IMR-90 (cell line): ENCODE measurements at regions not wholly inside any gene's neighbourhood (a gene's known extent, or its start where the extent isn't known, plus 50 kb on each side); places are given as distances from the start of the nearest gene placed in this dataset.

Source experiments
- ATAC-seq: fragments of 200-7000 bp; cut with Tn5 transposase; 2 replicates; pipeline ENCODE4 v1.9.1; 2020; ENCODE audit warnings: low read depth, mild to moderate bottlenecking, moderate library complexity
- BruUV-seq: library from RNA; stranded (reverse); fragments of 400-500 nt; replicated peaks from 2 replicates; lab custom pipeline; 2021; lab: Mats Ljungman, UMichigan
- CTCF ChIA-PET: fragments of 300-600 bp; formaldehyde crosslinking; extraction: SDS; loops from one replicate; lab custom pipeline; 2021; ENCODE audit warnings: antibody characterized with exemption; lab: Yijun Ruan, JAX
- POLR2A ChIA-PET: fragments of 300-600 bp; sonication (Branson Sonifier 250); formaldehyde crosslinking; loops from one replicate; lab custom pipeline; 2022; ENCODE audit warnings: antibody characterized with exemption; ENCODE audit not compliant: unreplicated experiment; lab: Charles Lee
- DNase-seq: peaks from one replicate; pipeline ENCODE4 v3.0.0; 2013
- H2AFZ ChIP-seq: replicated peaks from 2 replicates; pipeline ENCODE3; 2013; ENCODE audit warnings: low read length, mild to moderate bottlenecking; ENCODE audit not compliant: poor library complexity
- H2AK5ac ChIP-seq: 2 replicates; pipeline ENCODE4 v1.6.1; 2013; ENCODE audit warnings: low read depth, low read length, inconsistent platforms
- H2AK9ac ChIP-seq: replicated peaks from 2 replicates; pipeline ENCODE3; 2013; ENCODE audit warnings: mild to moderate bottlenecking, low read depth, low read length, moderate library complexity; ENCODE audit not compliant: poor library complexity
- H2BK120ac ChIP-seq: 2 replicates; pipeline ENCODE4 v1.6.1; 2013; ENCODE audit warnings: low read depth, low read length, inconsistent platforms
- H2BK15ac ChIP-seq: 3 replicates; pipeline ENCODE4 v1.6.1; 2013; ENCODE audit warnings: low read depth, low read length, inconsistent platforms
- H2BK20ac ChIP-seq: 2 replicates; pipeline ENCODE4 v1.6.1; 2013; ENCODE audit warnings: low read depth, mild to moderate bottlenecking, inconsistent platforms, low read length, moderate library complexity
- H2BK5ac ChIP-seq: 2 replicates; pipeline ENCODE4 v1.6.1; 2013; ENCODE audit warnings: mild to moderate bottlenecking, low read depth, low read length, inconsistent platforms; ENCODE audit not compliant: poor library complexity, severe bottlenecking
- H3K14ac ChIP-seq: replicated peaks from 2 replicates; pipeline ENCODE4 v1.6.1; 2013; ENCODE audit warnings: low read depth, low read length, inconsistent platforms
- H3K18ac ChIP-seq: 2 replicates; pipeline ENCODE4 v1.6.1; 2013; ENCODE audit warnings: low read depth, low read length, control low read depth
- H3K23ac ChIP-seq: 2 replicates; pipeline ENCODE4 v1.6.1; 2013; ENCODE audit warnings: low read depth, low read length, inconsistent platforms
- H3K27ac ChIP-seq: 2 replicates; pipeline ENCODE4 v1.5.1; 2013; ENCODE audit warnings: mild to moderate bottlenecking, control low read depth, low read length; ENCODE audit not compliant: insufficient read depth
- H3K27me3 ChIP-seq: 2 replicates; pipeline ENCODE4 v1.6.1; 2013; ENCODE audit warnings: low read length; ENCODE audit not compliant: control insufficient read depth, insufficient read depth
- H3K36me3 ChIP-seq: 2 replicates; pipeline ENCODE4 v1.6.1; 2013; ENCODE audit warnings: low read length, mixed read lengths; ENCODE audit not compliant: control insufficient read depth, insufficient read depth
- H3K4ac ChIP-seq: 2 replicates; pipeline ENCODE4 v1.6.1; 2013; ENCODE audit warnings: low read depth, low read length, inconsistent platforms
- H3K4me1 ChIP-seq: 2 replicates; pipeline ENCODE4 v1.6.1; 2013; ENCODE audit warnings: low read length, mixed read lengths; ENCODE audit not compliant: control insufficient read depth, insufficient read depth
- H3K4me2 ChIP-seq: 2 replicates; pipeline ENCODE4 v1.6.1; 2013; ENCODE audit warnings: low read depth, mild to moderate bottlenecking, control low read depth, low read length, moderate library complexity
- H3K4me3 ChIP-seq: 2 replicates; pipeline ENCODE4 v1.5.1; 2013; ENCODE audit warnings: low read depth, mild to moderate bottlenecking, control low read depth, low read length, moderate library complexity; ENCODE audit not compliant: insufficient read depth
- H3K56ac ChIP-seq: 2 replicates; pipeline ENCODE4 v1.6.1; 2013; ENCODE audit warnings: low read length, inconsistent platforms; ENCODE audit not compliant: insufficient read depth; ENCODE audit errors: extremely low read depth
- H3K79me1 ChIP-seq, 2 experiments: 2 replicates each; pipeline ENCODE4 v1.6.1; 2013; ENCODE audit warnings: low read length in 2 of 2, inconsistent platforms in 1 of 2, low read depth in 1 of 2
- H3K9ac ChIP-seq: 2 replicates; pipeline ENCODE4 v1.6.1; 2013; ENCODE audit warnings: low read depth, low read length, control low read depth
- H3K9me1 ChIP-seq: 2 replicates; pipeline ENCODE4 v1.6.1; 2013; ENCODE audit warnings: low read length, inconsistent platforms; ENCODE audit not compliant: insufficient read depth
- H3K9me3 ChIP-seq: 2 replicates; pipeline ENCODE4 v1.6.1; 2013; ENCODE audit warnings: low read length; ENCODE audit not compliant: control insufficient read depth, insufficient read depth
- H4K20me1 ChIP-seq: 2 replicates; pipeline ENCODE4 v1.6.1; 2013; ENCODE audit warnings: low read length, inconsistent platforms; ENCODE audit not compliant: insufficient read depth
- H4K5ac ChIP-seq: 2 replicates; pipeline ENCODE4 v1.6.1; 2013; ENCODE audit warnings: mild to moderate bottlenecking, low read depth, low read length, control low read depth
- H4K8ac ChIP-seq, 2 experiments: 2 replicates each; pipeline ENCODE4 v1.6.1; 2013; ENCODE audit warnings: low read depth in 2 of 2, low read length in 2 of 2, control low read depth in 1 of 2, inconsistent platforms in 1 of 2
- H4K91ac ChIP-seq: 2 replicates; pipeline ENCODE4 v1.6.1; 2013; ENCODE audit warnings: low read depth, low read length, inconsistent platforms; ENCODE audit not compliant: insufficient read depth
- ELK1 ChIP-seq: fragments of 150-350 bp; IDR thresholded peaks from 2 replicates; pipeline ENCODE4 v1.6.1; 2016; ENCODE audit warnings: low read depth, mild to moderate bottlenecking, low read length, moderate library complexity, borderline replicate concordance
- FOS ChIP-seq: fragments of 150-350 bp; IDR thresholded peaks from 2 replicates; pipeline ENCODE4 v1.6.1; 2016; ENCODE audit warnings: low read depth, low read length
- MAFK ChIP-seq: IDR thresholded peaks from 2 replicates; pipeline ENCODE4 v1.6.1; 2012; ENCODE audit warnings: low read depth, low read length, improper control_type of control experiment
- WGBS, 2 experiments: methylation state at CpG; one replicate each; pipeline versions ENCODE4 v1.1.5 to v1.1.7; 2013; ENCODE audit warnings: missing lambda C conversion rate in 2 of 2; ENCODE audit not compliant: insufficient read length in 1 of 2; ENCODE audit errors: extremely low coverage in 2 of 2; 5-methylcytosine and 5-hydroxymethylcytosine counted together
- dilution Hi-C: fragments of 300-500 bp; cut with HindIII; formaldehyde crosslinking; loops from one replicate; pipeline ENCODE4 v1.14.3; 2018; ENCODE audit warnings: low sequenced_read_pairs; ENCODE audit not compliant: unreplicated experiment
- in situ Hi-C: fragments of 300-500 bp; cut with MboI; formaldehyde crosslinking; loops from 3 replicates; pipeline ENCODE4 v1.14.3; 2019; ENCODE audit warnings: low sequenced_read_pairs, inconsistent platforms, mixed read lengths
- intact Hi-C: fragments of 100-400 bp; cut with micrococcal nuclease; formaldehyde crosslinking; loops from 2 replicates; pipeline ENCODE4 v1.10.0; 2022

- Histone ChIP-seq H3K14ac (no peak overlapping the region), H3K79me1 (no peaks in the 10 kb centered on the region), H3K56ac (no peak overlapping the region), H2BK120ac (no peak overlapping the region), H2BK15ac (no peak overlapping the region), H3K18ac (no peak overlapping the region), H3K36me3 (no peaks in the 10 kb centered on the region), H2BK20ac (no peak overlapping the region), H3K27me3 (no peaks in the 10 kb centered on the region), H3K23ac (no peak overlapping the region), H3K9me1 (no peaks in the 10 kb centered on the region), H2AK9ac (no peak overlapping the region), H4K8ac (no peak overlapping the region), H2AK5ac (no peak overlapping the region), H4K20me1 (no peaks in the 10 kb centered on the region), H2AFZ (no peak overlapping the region), H3K9me3 (no peaks in the 10 kb centered on the region; the same call in 1 of the 2 replicates), H4K5ac (no peak overlapping the region), H2BK5ac (no peak overlapping the region), H3K4me3 (no peak overlapping the region), H4K91ac (no peak overlapping the region), H3K27ac (no peak overlapping the region), H3K9ac (no peak overlapping the region), H3K4me1 (no peaks in the 10 kb centered on the region), H3K4me2 (no peak overlapping the region), H3K4ac (no peak overlapping the region)
- CTCF ChIA-PET, result no interaction called here
- DNase-seq, result no peak
- TF ChIP-seq MAFK (peak; percentile 77), ELK1 (no peak), FOS (no peak)
- no TSS peak for BruUV-seq
- in situ Hi-C loops (no loop called here), intact Hi-C loops (no loop called here), dilution Hi-C loops (no loop called here)
- POLR2A ChIA-PET, result no interaction called here
- WGBS, 2 experiments, result no CpG with 5 or more reads among the region's 2 CpGs
- ATAC-seq, result no peak
Measured at GRCh38 chr1:104574620-104575019, 824.9 kb downstream of the AMY1C start.
